OCI-LY3 (cell line): ENCODE measurements at regions not wholly inside any gene's neighbourhood (a gene's known extent, or its start where the extent isn't known, plus 50 kb on each side); places are given as distances from the start of the nearest gene placed in this dataset.

Source experiments
- CTCF ChIP-seq: fragments of 200-600, 300-600 bp; sonication (generic); IDR thresholded peaks from 2 replicates; pipeline ENCODE4 v1.5.1; 2014; ENCODE audit warnings: antibody characterized with exemption, low read length, low read depth
- EZH2phosphoT487 ChIP-seq: fragments of 200-600 bp; shearing (Covaris generic); IDR thresholded peaks from 2 replicates; pipeline ENCODE4 v1.6.1; 2018; ENCODE audit warnings: antibody characterized with exemption, mixed run types, low read depth

GRCh38 chr7:115494529-115495147 lies 535.9 kb downstream of the TFEC start:
- TF ChIP-seq CTCF, result no peak
- TF ChIP-seq EZH2phosphoT487, result no peak
